22Rv1 (cell line): ENCODE measurements at regions not wholly inside any gene's neighbourhood (a gene's known extent, or its start where the extent isn't known, plus 50 kb on each side); places are given as distances from the start of the nearest gene placed in this dataset.

Source experiments
- H3K27ac ChIP-seq: fragments of 450-650 bp; 2 replicates; pipeline ENCODE4 v1.5.1; 2017
- ZFX ChIP-seq: fragments of 450-650 bp; IDR thresholded peaks from 2 replicates; pipeline ENCODE4 v1.6.1; 2017; ENCODE audit warnings: antibody characterized with exemption, borderline replicate concordance
- TF ChIP-seq, protein P1 (sequence below): fragments of 450-650 bp; IDR thresholded peaks from 2 replicates; pipeline ENCODE4 v1.5.1; 2017; ENCODE audit warnings: mild to moderate bottlenecking

- H3K27ac ChIP-seq: no peak overlapping the region
- TF ChIP-seq, protein P1, sequence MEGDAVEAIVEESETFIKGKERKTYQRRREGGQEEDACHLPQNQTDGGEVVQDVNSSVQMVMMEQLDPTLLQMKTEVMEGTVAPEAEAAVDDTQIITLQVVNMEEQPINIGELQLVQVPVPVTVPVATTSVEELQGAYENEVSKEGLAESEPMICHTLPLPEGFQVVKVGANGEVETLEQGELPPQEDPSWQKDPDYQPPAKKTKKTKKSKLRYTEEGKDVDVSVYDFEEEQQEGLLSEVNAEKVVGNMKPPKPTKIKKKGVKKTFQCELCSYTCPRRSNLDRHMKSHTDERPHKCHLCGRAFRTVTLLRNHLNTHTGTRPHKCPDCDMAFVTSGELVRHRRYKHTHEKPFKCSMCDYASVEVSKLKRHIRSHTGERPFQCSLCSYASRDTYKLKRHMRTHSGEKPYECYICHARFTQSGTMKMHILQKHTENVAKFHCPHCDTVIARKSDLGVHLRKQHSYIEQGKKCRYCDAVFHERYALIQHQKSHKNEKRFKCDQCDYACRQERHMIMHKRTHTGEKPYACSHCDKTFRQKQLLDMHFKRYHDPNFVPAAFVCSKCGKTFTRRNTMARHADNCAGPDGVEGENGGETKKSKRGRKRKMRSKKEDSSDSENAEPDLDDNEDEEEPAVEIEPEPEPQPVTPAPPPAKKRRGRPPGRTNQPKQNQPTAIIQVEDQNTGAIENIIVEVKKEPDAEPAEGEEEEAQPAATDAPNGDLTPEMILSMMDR: no peak
- no peak for TF ChIP-seq ZFX
Measured at GRCh38 chr3:78112291-78113010, 1072.6 kb downstream of the ROBO2 start.

GRCh38 chr3:78115983-78116382, 1076.1 kb downstream of the ROBO2 start:
- TF ChIP-seq ZFX: no peak
- TF ChIP-seq, protein P1: no peak
- H3K27ac ChIP-seq: no peak overlapping the region

GRCh38 chr3:78116874-78117273, 1077.0 kb downstream of the ROBO2 start:
- TF ChIP-seq, protein P1: no peak
- no peak for TF ChIP-seq ZFX
- H3K27ac ChIP-seq: no peak overlapping the region

GRCh38 chr3:78123058-78123457, 1083.2 kb downstream of the ROBO2 start:
- TF ChIP-seq, protein P1: no peak
- no peak for TF ChIP-seq ZFX
- no peak overlapping the region for H3K27ac ChIP-seq

DNA sequence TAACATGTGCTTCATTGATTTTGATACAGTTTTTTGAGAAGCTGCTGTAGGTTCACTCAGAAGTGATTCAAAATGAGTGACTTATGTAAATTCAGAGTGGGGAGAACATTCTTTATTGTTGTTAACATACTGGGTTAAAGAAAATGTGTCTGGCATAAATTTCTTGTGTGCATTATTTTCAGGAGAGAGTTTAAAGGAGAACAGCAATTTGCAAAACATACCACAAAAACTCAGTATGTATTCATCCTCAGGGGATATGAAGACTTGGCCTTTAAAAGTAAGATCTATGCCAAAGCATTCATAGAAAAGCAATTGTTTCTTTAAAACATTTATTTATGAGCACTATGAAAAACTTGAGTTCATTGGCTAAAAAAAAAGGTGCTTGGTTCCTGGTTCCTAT, 1089.8 kb downstream of the ROBO2 start:
- no peak for TF ChIP-seq ZFX
- TF ChIP-seq, protein P1: no peak
- no peak overlapping the region for H3K27ac ChIP-seq

GRCh38 chr3:78130741-78131290, 1090.9 kb downstream of the ROBO2 start:
- no peak overlapping the region for H3K27ac ChIP-seq
- no peak for TF ChIP-seq ZFX
- TF ChIP-seq, protein P1: no peak

DNA sequence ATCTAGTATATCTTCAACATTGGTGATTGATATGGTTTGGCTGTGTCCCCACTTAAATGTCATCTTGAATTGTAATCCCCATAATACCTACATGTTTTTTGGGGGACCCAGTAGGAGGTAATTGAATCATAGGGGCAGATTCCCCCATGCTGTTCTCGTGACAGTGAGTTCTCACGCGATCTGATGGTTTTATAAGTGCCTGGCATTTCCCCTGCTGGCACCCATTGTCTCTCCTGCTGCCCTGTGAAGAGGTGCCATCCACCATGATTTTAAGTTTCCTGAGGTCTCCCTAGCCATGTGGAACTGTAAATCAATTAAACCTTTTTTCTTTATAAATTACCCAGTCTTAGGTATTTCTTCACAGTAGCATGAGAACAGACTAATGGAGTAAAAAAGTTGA, 1094.6 kb downstream of the ROBO2 start:
- no peak for TF ChIP-seq ZFX
- TF ChIP-seq, protein P1: no peak

More for the DNA sequence above, 1094.6 kb downstream of the ROBO2 start:
- no peak overlapping the region for H3K27ac ChIP-seq
